Neuron (in vitro differentiated cells): ENCODE measurements at regions not wholly inside any gene's neighbourhood (a gene's known extent, or its start where the extent isn't known, plus 50 kb on each side); places are given as distances from the start of the nearest gene placed in this dataset.
"Not testable (repeated sequence)": the region's sequence is repeated elsewhere in the genome, so short reads cannot be mapped to it uniquely, and the experiment has no call there.

Source experiments
- H2AFZ ChIP-seq: one replicate; pipeline ENCODE4 v1.6.1; 2013; ENCODE audit warnings: low read depth, mild to moderate bottlenecking, inconsistent platforms, low read length, moderate library complexity
- H3K27me3 ChIP-seq: one replicate; pipeline ENCODE4 v1.6.1; 2013; ENCODE audit warnings: low read length; ENCODE audit not compliant: insufficient read depth
- H3K36me3 ChIP-seq: one replicate; pipeline ENCODE4 v1.6.1; 2013; ENCODE audit warnings: low read length; ENCODE audit not compliant: insufficient read depth
- H3K4me1 ChIP-seq: one replicate; pipeline ENCODE4 v1.6.1; 2013; ENCODE audit warnings: low read length; ENCODE audit not compliant: insufficient read depth
- H3K4me3 ChIP-seq: 2 replicates; pipeline ENCODE4 v1.5.1; 2013; ENCODE audit warnings: mild to moderate bottlenecking, low read length, moderate library complexity
- H3K9me3 ChIP-seq: one replicate; pipeline ENCODE4 v1.6.1; 2013; ENCODE audit warnings: low read length

- H3K4me3 ChIP-seq = no peak overlapping the region
- H3K27me3 ChIP-seq = no peaks in the 10 kb centered on the region
- peaks cover 17% of the 10 kb centered on the region for H3K4me1 ChIP-seq
- no peaks in the 10 kb centered on the region for H3K36me3 ChIP-seq
- H3K9me3 ChIP-seq = no peaks in the 10 kb centered on the region
- no peak overlapping the region for H2AFZ ChIP-seq
Observed at GRCh38 chr11:92053216-92053615, 171.4 kb upstream of the FAT3 start.

- H3K27me3 ChIP-seq = no peaks in the 10 kb centered on the region
- no peak overlapping the region for H2AFZ ChIP-seq
- H3K4me1 ChIP-seq = peaks cover 21% of the 10 kb centered on the region
- no peaks in the 10 kb centered on the region for H3K9me3 ChIP-seq
- no peaks in the 10 kb centered on the region for H3K36me3 ChIP-seq
- H3K4me3 ChIP-seq = no peak overlapping the region
Observed at GRCh38 chr11:92050305-92050704, 174.3 kb upstream of the FAT3 start.

GRCh38 chr11:92048415-92048814, 176.2 kb upstream of the FAT3 start:
- Histone ChIP-seq H3K27me3 (no peaks in the 10 kb centered on the region), H2AFZ (no peak overlapping the region), H3K4me3 (no peak overlapping the region), H3K36me3 (no peaks in the 10 kb centered on the region), H3K4me1 (peaks cover 24% of the 10 kb centered on the region), H3K9me3 (no peaks in the 10 kb centered on the region)

- H3K9me3 ChIP-seq = no peaks in the 10 kb centered on the region
- H3K36me3 ChIP-seq = no peaks in the 10 kb centered on the region
- H3K4me1 ChIP-seq = peaks cover 24% of the 10 kb centered on the region
- H3K4me3 ChIP-seq = no peak overlapping the region
- H2AFZ ChIP-seq = no peak overlapping the region
- H3K27me3 ChIP-seq = no peaks in the 10 kb centered on the region
Observed at GRCh38 chr11:92046103-92046502, 178.5 kb upstream of the FAT3 start.

- Histone ChIP-seq H3K4me3 (no peak overlapping the region), H3K36me3 (no peaks in the 10 kb centered on the region), H3K27me3 (no peaks in the 10 kb centered on the region), H2AFZ (no peak overlapping the region), H3K4me1 (peaks cover 17% of the 10 kb centered on the region), H3K9me3 (no peaks in the 10 kb centered on the region)
Observed at GRCh38 chr11:92045301-92045700, 179.3 kb upstream of the FAT3 start.

- Histone ChIP-seq H3K36me3 (no peaks in the 10 kb centered on the region), H2AFZ (no peak overlapping the region), H3K9me3 (no peaks in the 10 kb centered on the region), H3K4me3 (no peak overlapping the region), H3K4me1 (no peaks in the 10 kb centered on the region), H3K27me3 (peaks cover 2% of the 10 kb centered on the region)
Observed at GRCh38 chr11:92035488-92035887, 189.1 kb upstream of the FAT3 start.

- not testable (repeated sequence) for H2AFZ ChIP-seq, H3K36me3 ChIP-seq, H3K9me3 ChIP-seq, H3K27me3 ChIP-seq, H3K4me1 ChIP-seq, H3K4me3 ChIP-seq
Observed at GRCh38 chr11:92027136-92027535, 197.5 kb upstream of the FAT3 start.

- Histone ChIP-seq H3K4me3 (no peak overlapping the region), H2AFZ (no peak overlapping the region), H3K9me3 (no peaks in the 10 kb centered on the region), H3K27me3 (no peaks in the 10 kb centered on the region), H3K4me1 (no peaks in the 10 kb centered on the region), H3K36me3 (no peaks in the 10 kb centered on the region)
Observed at GRCh38 chr11:92026664-92027063, 198.0 kb upstream of the FAT3 start.

GRCh38 chr11:92024788-92025187, 199.8 kb upstream of the FAT3 start:
- Histone ChIP-seq H3K9me3 (no peaks in the 10 kb centered on the region), H3K36me3 (no peaks in the 10 kb centered on the region), H2AFZ (no peak overlapping the region), H3K4me3 (no peak overlapping the region), H3K4me1 (no peaks in the 10 kb centered on the region), H3K27me3 (no peaks in the 10 kb centered on the region)

- Histone ChIP-seq H3K36me3 (no peaks in the 10 kb centered on the region), H3K4me3 (no peak overlapping the region), H3K4me1 (no peaks in the 10 kb centered on the region), H3K27me3 (no peaks in the 10 kb centered on the region), H3K9me3 (no peaks in the 10 kb centered on the region), H2AFZ (no peak overlapping the region)
Observed at GRCh38 chr11:92022499-92022898, 202.1 kb upstream of the FAT3 start.

- Histone ChIP-seq H3K36me3 (no peaks in the 10 kb centered on the region), H3K4me3 (no peak overlapping the region), H2AFZ (no peak overlapping the region), H3K4me1 (no peaks in the 10 kb centered on the region), H3K27me3 (no peaks in the 10 kb centered on the region), H3K9me3 (peaks cover 8% of the 10 kb centered on the region)
Observed at GRCh38 chr11:92018332-92018731, 206.3 kb upstream of the FAT3 start.

GRCh38 chr11:92008249-92008648, 216.4 kb upstream of the FAT3 start:
- no peak overlapping the region for H3K4me3 ChIP-seq
- no peaks in the 10 kb centered on the region for H3K36me3 ChIP-seq
- no peak overlapping the region for H2AFZ ChIP-seq
- no peaks in the 10 kb centered on the region for H3K9me3 ChIP-seq
- no peaks in the 10 kb centered on the region for H3K27me3 ChIP-seq
- H3K4me1 ChIP-seq = no peaks in the 10 kb centered on the region

GRCh38 chr11:92002568-92002967, 222.1 kb upstream of the FAT3 start:
- Histone ChIP-seq H3K4me1 (no peaks in the 10 kb centered on the region), H3K4me3 (no peak overlapping the region), H3K27me3 (no peaks in the 10 kb centered on the region)

GRCh38 chr11:91998481-91998880, 226.1 kb upstream of the FAT3 start:
- no peaks in the 10 kb centered on the region for H3K27me3 ChIP-seq
- no peak overlapping the region for H2AFZ ChIP-seq
- no peaks in the 10 kb centered on the region for H3K9me3 ChIP-seq
- H3K4me1 ChIP-seq = no peaks in the 10 kb centered on the region
- no peak overlapping the region for H3K4me3 ChIP-seq
- no peaks in the 10 kb centered on the region for H3K36me3 ChIP-seq

More at GRCh38 chr11:92002568-92002967, 222.1 kb upstream of the FAT3 start:
- no peaks in the 10 kb centered on the region for H3K36me3 ChIP-seq
- H3K9me3 ChIP-seq = no peaks in the 10 kb centered on the region
- H2AFZ ChIP-seq = no peak overlapping the region
